ENCODE measurements at regions not wholly inside any gene's neighbourhood (a gene's known extent, or its start where the extent isn't known, plus 50 kb on each side); places are given as distances from the start of the nearest gene placed in this dataset.

DNA sequence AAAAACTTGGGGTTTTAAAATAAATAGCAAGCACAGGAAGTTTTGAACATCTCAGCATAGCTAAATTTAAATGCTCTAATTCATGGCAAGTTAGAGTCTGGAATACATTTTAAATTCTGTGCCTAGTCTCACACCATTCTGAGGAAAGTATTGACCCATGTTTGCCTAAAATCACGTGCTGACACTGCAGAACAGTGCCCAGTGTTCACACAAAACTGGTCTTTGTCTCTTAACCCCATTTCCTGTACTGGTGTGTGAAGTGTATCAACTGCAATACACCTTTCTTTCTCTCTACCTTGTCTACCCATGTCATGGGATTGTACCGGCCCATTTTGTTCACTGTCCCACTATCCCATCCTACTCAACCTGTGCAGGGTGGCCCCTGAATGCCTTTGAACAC is 749.7 kb upstream of the POM121L12 start:
- DNase-seq (ENCODE audit: low read depth in 4 of 4, low spot score in 3 of 4): no peak

DNA sequence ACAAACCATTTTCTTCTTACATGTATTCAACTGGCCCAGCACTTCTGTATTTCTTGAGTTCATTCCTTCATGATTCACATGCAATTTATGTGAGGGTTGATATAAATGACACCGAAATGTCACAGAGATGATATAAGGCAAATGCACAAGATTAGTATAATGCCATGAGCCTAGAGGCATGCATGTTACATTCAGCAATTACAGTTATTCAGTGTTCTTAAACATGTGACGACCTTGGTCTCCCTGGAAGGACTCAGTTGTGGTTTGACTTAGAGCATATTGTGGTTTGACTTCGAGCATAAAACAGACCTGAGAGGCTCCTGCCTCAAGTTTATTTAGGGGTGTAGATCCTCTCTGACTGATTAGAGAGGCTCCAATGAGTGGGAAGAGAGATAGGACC is 752.1 kb upstream of the POM121L12 start:
- no peak for DNase-seq (ENCODE audit: low read depth in 4 of 4, low spot score in 3 of 4)

DNA sequence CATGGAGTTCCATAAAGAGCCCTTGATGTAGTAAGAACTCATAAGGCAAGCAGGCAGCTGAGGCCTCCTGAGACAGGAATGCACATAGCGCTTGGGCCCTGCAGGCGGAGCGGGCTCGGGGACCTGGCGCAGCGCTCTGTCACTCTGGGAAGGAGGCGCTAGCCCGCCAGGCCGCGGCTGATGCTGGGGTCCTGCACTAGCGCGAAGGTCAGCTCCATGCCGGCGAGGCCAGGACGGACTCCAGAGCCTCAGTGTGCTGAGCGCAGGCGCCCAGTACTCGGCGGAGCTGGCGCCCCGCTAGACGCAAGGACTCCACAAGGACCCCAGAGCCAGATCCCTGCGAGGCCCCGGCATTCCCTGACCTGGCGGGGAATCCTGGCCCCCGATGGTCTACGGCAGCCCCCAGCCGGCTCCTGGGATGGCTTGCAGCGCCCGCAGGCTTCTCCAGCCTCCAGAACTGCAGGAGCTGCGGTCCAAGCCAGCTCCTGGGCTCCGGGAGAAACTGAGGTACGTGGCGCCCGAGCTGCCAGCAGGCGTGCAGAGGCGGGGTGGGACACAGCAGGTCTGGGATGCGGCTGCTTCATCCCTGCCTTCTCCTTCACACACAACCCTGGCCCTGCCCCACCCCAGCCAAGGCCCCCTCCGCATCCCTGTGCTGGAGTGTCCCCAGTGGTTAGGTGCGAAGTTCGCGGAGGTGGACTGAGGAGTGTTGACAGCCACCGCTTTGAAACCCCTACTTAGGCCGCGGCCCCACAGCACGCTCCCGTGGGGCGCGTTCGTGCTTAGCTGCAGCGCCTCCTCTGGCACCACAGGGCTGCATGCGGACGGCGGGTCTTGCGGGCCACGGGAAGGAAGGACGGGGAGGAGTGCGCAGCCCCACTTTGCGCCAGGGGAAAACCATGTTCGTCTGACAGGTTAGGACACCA is 761.5 kb upstream of the POM121L12 start:
- no peak for DNase-seq (ENCODE audit: low read depth in 4 of 4, low spot score in 3 of 4)

DNA sequence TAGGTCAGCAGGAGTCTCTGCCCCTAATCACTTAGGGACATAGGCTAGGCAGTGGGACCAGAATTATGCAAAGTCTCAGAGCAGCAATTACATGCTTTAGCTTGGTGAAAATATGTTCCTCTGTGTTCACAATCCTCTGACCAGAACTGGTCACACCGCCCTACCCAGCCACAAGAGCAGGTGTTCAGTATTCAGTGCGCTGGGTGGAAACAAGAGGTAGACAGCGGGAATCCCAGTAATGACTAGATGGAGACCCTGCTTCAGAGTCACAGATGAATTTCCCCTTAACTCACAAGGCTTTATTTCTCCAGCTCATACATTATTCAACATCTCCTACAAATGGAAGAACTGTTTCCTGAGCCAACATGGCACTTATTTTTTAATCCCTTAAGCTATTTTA is 763.7 kb upstream of the POM121L12 start:
- DNase-seq (ENCODE audit: low read depth in 4 of 4, low spot score in 3 of 4): no peak

- no peak for DNase-seq (ENCODE audit: low read depth in 4 of 4, low spot score in 3 of 4)
Observed at GRCh38 chr7:52270301-52270700, 765.1 kb upstream of the POM121L12 start.

- DNase-seq (ENCODE audit: low read depth in 4 of 4, low spot score in 3 of 4): no peak
Observed at GRCh38 chr7:52269669-52270068, 765.8 kb upstream of the POM121L12 start.

GRCh38 chr7:52261057-52261456 is 774.4 kb upstream of the POM121L12 start:
- DNase-seq (ENCODE audit: low read depth in 4 of 4, low spot score in 3 of 4): no peak

- DNase-seq (ENCODE audit: low read depth in 4 of 4, low spot score in 3 of 4): no peak
Observed at GRCh38 chr7:52260046-52260665, 775.3 kb upstream of the POM121L12 start.

DNA sequence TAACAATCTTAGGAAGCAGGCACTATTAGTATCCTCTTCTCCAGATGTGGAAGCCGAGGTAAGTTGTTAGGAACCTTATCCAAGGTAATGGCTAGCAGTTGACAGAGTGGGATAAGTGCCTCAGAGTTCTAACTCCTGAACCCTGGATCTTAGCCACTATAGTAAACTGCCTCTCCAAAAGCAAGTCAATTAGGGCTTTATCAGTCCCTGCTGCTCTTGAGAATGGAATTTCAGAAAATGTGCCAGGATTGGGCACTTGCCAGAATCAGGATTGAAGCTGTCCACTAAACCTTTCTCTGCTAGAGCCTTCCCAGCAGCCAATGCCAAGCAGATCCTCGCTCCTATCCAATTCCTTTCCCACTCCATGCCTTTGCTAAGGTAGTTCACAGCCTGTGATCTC is 777.5 kb upstream of the POM121L12 start:
- DNase-seq (ENCODE audit: low read depth in 4 of 4, low spot score in 3 of 4): no peak

GRCh38 chr7:52254396-52255010 is 780.9 kb upstream of the POM121L12 start:
- DNase-seq (ENCODE audit: low read depth in 4 of 4, low spot score in 3 of 4): no peak

DNA sequence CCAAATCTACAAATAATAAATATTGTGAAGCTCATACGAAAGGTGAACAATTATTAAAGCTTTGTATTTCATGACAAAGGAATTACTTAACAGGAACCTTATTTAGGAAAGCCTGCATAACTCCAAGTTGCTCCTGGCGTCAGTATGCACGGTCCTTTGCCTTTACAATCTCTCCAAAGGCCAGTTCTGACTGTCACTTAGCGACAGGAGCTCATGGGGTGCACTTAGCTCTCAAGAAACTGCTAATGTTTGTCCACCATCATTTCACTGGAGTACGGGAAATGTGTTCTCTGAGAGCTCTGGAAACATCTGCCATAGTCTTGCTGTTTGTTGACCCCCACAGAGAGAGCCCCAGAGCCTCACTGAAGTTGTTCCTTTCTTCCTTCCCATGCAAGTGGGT is 781.5 kb upstream of the POM121L12 start:
- no peak for DNase-seq (ENCODE audit: low read depth in 4 of 4, low spot score in 3 of 4)

DNA sequence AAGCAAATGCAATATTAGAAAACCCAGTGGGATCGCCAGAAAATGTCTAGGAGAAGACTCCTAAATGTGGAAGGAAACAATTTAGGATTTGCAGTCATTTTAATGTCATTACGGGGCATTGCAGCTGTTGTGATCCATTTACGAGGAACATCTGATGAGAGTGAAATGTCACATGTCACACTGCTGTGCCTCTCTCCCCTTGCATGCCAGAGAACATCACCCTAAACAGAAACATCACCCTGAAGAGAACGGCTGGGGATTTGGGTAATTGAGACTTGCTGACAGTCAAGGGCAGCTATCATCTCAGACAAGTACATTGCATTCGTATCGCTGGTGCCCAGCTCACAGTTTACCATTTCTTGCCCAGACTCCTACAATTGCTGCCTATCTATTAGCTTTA is 785.7 kb upstream of the POM121L12 start:
- DNase-seq (ENCODE audit: low read depth in 4 of 4, low spot score in 3 of 4): no peak

DNA sequence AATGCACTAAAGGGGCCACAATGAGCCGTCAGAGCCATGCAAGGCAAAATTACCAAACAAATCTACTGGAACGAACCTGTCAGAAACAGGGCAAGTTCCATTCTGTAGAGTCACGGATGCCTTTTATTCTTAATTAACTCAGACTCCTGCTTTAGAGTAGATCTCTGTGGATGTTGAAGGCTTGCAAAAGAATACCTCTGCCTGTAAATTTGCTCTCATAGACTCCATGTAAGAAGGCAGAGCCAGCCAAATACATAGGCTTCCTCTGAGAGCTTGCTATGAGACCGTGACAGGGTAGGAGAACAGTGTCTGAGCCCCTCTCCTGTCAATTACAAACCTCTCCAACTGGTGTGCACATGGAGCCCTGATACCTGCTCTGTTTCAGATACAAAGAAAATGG is 787.9 kb upstream of the POM121L12 start:
- DNase-seq (ENCODE audit: low read depth in 4 of 4, low spot score in 3 of 4): no peak

GRCh38 chr7:52243685-52244084 is 791.7 kb upstream of the POM121L12 start:
- no peak for DNase-seq (ENCODE audit: low read depth in 4 of 4, low spot score in 3 of 4)

GRCh38 chr7:52233248-52233647 is 802.2 kb upstream of the POM121L12 start:
- DNase-seq (ENCODE audit: low read depth in 4 of 4, low spot score in 3 of 4): no peak

- DNase-seq (ENCODE audit: low read depth in 4 of 4, low spot score in 3 of 4): no peak
Observed at GRCh38 chr7:52211930-52212329, 823.5 kb upstream of the POM121L12 start.

- peak in 2 of 4 donors; percentile 2 to 27 for DNase-seq (ENCODE audit: low read depth in 4 of 4, low spot score in 3 of 4)
Observed at GRCh38 chr7:52209614-52210013, 825.8 kb upstream of the POM121L12 start.

DNA sequence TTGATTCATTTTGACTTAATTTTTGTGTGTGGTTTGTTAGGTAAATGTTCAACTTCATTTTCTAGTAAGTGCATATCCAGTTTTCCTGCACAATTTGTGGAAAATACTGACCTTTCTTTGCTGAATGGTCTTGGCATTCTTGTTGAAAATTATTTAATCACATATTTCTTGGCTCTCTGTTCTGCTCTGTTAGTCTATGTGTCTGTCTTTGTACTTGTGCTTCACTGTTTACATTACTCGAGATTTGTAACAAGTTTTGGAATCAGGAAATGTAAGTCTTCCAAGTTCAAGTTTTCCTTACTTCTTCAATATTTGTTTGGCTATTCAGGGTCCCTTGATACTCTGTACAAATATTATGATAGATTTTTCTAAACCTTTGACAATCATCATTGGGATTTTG is 838.2 kb upstream of the POM121L12 start:
- no peak for DNase-seq (ENCODE audit: low read depth in 4 of 4, low spot score in 3 of 4)

DNA sequence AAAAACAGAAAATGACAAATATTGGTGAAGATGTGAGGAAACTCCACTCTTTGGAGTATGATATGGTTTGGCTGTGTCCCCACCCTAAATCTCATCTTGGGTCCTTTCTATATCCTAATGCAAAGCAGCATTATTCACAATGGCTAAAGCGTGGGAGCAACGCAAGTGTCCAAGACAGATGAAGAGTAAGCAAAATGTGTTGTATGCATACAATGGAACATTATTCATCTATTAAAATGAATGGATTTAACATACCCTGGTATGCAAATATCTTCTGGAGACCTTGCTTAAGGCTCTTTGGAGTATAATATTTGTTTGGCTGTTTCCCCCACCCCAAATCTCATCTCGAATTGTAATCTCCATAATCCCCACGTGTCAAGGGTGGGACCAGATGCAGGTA is 839.8 kb upstream of the POM121L12 start:
- DNase-seq (ENCODE audit: low read depth in 4 of 4, low spot score in 3 of 4): no peak

DNA sequence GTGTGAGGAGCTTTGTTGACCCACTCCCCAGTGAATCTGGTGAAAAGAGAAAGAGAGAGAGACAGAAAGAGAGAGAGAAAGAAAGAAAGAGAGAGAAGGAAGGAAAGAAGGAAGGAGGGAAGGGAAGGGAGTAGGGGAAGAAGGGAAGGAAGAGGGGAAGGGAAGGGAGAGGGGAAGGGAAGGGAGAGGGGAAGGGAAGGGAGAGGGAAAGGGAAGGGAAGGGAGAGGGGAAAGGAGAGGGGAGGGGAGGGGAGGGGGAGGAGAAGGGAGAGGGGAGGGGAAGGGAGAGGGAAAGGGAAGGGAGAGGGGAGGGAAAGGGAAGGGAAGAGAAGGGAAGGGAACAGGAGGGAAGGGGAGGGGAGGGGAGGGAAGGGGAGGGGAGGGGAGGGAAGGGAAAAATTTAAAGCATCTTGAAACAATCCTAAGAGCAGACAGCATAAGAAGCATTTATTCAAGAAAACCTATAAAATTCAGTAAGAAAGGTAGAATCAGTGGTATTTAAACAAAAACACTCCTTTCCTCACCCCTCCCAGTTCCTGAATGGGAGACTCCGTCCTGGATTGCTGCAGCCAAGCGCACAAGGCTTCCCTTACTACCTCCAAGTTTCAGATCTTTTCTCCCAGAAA is 846.2 kb upstream of the POM121L12 start:
- DNase-seq (ENCODE audit: low read depth in 4 of 4, low spot score in 3 of 4): no peak

DNA sequence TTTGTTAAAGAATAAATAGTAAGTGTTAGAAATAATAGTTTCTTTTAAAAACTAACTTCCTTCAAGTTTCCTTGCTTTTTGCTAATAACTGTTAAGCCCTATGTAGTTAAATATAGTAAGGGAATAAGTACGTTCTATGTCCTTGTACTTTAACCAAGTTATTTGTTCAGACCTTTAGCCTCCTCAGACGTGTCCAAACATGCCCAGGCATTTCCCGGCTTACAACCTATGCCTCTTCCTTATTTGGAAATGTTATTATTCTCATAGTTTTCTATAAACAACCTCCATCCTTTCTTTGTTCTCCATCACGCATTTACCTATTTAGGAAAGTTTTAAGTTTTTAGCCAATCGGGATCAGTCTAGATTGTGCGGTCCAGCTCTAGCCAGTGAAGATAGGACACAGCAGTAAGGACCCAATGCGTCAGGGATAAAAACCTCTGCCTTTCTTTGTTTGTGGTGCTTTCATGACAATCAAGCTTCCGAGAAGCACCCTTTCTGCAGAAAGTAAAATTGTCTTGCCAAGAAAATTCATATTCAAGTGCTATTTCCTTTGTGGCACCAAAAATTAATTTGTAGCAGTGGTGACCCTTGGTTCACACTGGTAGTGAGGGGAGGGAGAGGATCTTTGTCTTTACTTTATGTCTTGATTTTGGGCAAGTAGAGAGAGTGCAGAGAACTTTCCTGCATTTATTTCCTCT is 851.3 kb upstream of the POM121L12 start:
- no peak for DNase-seq (ENCODE audit: low read depth in 4 of 4, low spot score in 3 of 4)

All from left renal pelvis (tissue), 4 donors.